GM19468 (cell line): ENCODE measurements at regions not wholly inside any gene's neighbourhood (a gene's known extent, or its start where the extent isn't known, plus 50 kb on each side); places are given as distances from the start of the nearest gene placed in this dataset.
"Not testable (repeated sequence)": the region's sequence is repeated elsewhere in the genome, so short reads cannot be mapped to it uniquely, and the experiment has no call there.

Source experiments
- ATAC-seq: cut with Tn5 transposase; IDR thresholded peaks from one replicate; pipeline ENCODE4 v1.9.1; 2021; ENCODE audit warnings: mild to moderate bottlenecking, moderate library complexity, moderate number of reproducible peaks; ENCODE audit not compliant: unreplicated experiment; ENCODE audit errors: extremely low read depth

GRCh38 chr2:228956701-228957474 is 314.2 kb downstream of the PID1 start:
- no peak for ATAC-seq

DNA sequence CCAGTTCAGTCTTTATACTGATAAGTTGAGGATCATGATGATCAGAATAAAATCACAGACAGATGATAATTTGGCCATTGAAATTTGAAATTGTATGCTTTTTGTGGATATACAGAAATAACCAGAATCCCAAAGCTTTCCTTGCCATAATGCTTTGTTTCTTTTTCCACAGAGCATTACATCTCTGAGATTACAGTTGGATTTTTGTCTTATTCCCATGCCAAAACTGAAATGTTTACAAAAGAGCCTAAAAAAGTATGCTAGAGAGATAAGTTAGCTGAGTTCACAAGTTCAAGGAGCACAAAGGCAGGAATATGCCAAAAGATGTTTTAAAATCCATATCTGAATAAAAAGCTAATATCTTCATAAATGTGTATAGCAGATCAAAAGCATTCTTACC is 321.3 kb downstream of the PID1 start:
- no peak for ATAC-seq

DNA sequence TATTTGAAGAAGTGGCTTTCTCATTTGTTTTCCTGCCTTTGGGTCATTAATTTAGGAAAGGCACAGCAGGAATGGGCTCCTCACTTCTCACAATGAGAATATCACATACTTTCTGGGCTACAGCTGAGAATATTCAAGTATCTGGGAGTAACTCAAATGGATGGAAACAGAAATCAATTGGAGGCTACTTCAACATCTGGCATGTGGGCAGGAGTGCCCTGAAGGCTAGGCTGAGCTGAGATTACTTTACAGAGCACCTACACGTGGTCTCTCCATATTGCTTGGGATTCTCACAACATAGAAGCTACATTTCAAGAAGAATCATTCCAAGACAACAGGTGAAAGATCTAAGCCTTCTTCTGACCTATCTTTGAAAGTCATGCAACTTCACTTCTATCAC is 325.4 kb downstream of the PID1 start:
- no peak for ATAC-seq

DNA sequence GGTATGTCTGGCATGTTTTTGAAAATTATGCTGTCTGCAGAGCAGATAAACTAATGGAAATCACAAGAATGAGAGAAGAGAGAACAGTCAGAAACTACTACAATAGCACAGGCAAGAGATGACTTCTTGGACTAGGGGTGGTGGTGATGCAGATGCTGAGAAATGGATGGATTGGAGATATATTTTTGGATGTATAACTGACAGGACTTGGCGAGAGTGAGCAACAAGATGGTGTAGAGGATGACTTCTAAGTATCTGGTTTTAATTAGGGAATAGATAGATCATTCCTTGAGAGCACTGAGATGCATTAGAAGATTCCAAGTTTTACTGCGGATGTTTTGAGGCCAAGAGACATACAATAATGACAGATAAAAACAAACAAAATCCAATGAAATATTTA is 328.2 kb downstream of the PID1 start:
- ATAC-seq = no peak

- no peak for ATAC-seq
Measured at GRCh38 chr2:228938629-228939028, 332.5 kb downstream of the PID1 start.

- no peak for ATAC-seq
Measured at GRCh38 chr2:228927028-228928010, 343.8 kb downstream of the PID1 start.

- ATAC-seq = no peak
Measured at GRCh38 chr2:228919808-228920207, 351.3 kb downstream of the PID1 start.

DNA sequence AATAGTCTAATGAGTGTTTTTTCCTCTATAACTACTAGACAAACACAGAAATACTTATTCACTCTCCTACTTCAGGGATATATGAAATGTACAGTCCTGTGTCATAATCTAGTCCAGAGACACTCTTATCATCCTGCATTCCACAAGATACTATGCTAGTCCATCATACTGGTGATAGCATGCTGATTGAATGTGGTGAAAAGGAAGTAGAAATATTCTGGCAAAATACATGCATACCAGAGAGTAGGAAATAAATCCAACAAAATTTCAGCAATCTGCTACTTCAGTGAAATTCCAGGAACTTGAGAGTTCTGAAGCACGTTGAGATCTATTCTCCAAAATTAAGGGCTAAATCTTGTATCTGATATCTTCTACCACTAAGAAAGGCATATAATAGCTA is 353.9 kb downstream of the PID1 start:
- ATAC-seq = no peak

DNA sequence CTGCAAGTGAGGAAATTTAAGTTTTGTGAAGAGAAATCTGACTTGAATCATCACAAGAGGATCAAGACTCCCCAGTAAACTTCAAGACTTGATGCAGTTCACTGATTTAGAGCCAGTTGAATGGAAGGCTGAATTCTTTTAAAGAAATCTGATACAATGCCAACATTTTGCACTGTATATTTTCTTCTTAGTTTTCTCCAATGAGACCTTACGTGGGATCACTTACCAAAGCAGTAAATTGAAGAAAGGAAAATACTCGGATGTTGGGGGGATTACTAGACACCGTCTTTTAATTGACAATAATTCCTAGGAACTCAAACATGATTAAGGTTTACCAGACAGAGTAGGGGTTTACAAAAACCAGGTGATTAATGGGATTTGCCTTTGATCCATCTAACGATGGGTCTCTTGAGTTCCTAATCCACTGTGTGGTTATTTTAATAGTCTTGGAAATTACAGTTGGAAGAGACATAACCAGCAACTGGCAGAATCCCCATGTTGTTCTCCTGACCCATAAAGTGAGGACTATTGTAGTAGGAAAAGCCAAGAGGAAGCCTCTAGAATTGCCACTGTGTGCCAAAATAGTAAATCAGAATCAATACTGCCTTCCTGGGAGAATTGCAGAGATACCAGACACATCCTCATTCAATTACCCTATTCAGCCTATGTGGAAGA is 354.5 kb downstream of the PID1 start:
- no peak for ATAC-seq

DNA sequence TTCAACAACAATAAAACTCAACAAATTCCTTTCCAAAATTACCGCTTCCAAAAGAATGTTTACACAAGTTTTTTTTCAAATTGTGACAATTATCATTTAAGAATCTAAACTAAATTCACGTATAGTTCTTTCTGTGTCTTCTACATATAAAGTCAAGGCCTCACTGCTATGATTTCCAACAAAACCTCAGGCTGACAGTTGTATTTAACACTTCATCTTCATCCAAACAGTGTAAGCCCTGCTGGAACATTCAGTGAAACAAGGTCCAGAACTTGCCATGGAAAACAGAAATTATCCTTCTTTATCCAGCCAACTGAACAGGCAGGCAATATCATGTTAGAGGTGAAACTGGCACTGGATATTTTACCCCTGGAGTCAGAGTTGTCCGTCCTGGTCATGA is 357.9 kb downstream of the PID1 start:
- no peak for ATAC-seq

DNA sequence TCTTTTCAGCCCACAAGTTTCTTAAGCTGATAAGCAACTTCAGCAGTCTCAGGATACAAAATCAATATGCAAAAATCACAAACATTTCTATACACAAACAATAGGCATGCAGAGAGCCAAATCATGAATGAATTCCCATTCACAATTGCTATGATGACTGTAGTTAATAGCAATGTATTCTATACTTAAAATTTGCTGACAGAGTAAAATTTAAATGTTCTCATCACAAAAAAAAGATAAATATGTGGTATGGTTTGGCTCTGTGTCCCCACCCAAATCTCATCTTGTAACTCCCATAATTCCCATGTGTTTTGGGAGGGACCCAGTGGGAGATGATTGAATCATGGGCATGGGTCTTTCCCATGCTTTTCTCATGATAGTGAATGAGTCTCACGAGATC is 360.2 kb downstream of the PID1 start:
- not testable (repeated sequence) for ATAC-seq

- no peak for ATAC-seq
Measured at GRCh38 chr2:228902176-228902575, 368.9 kb downstream of the PID1 start.

DNA sequence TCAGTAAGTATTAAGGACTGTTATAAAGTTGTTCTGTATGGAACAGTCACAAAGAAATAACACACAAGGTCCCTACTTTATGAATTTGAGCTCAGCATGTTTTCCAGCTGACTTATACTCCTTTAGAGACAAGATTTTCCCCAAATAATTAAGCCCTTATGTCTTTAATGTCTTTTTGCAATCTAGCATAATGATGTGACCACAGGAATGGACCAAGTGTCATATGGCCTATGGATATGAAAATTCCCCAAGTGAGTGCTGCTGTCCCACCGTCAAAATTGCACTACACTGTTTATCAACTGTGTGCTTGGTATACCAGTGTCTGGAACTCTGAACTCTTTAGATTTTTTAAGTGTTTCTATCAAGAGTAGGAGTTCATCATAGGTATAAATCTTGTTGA is 369.6 kb downstream of the PID1 start:
- ATAC-seq = no peak

DNA sequence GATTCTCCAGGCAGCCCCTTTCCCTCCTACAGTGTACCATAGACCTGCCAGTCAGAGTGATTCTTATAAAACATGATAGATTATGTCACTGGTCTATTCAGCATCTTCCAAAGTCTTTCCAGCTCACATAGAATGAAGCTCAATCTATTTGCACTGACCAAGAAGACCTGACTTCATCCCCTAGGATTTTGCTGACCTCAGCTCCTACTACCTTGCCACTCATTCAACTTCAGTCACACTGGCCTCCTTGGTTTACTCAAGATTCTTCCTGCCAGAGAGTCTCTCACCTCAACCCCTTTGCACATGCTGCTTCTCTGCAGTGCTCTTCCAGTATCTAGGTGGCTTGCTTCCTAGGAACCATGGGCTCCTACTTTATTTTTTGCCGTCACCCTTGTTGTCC is 392.9 kb downstream of the PID1 start:
- no peak for ATAC-seq

DNA sequence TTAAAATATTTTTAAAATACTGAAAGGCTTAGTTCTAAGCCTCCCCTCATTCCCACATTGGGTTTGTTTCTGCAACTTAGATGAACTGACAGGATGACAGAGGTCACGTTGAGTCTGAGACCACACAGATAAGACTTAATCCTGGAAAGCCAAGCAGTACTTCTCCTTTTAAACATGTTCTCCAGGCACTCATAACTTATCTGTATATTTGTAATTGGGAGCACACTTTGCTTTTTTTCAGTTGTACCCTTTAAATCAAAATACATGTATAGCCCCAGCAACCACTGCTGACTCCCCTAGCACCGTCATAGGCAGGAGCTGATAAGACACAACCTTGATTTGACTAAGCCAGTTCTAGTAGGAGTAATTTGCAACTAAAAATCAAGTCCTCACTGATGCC is 394.8 kb downstream of the PID1 start:
- no peak for ATAC-seq

DNA sequence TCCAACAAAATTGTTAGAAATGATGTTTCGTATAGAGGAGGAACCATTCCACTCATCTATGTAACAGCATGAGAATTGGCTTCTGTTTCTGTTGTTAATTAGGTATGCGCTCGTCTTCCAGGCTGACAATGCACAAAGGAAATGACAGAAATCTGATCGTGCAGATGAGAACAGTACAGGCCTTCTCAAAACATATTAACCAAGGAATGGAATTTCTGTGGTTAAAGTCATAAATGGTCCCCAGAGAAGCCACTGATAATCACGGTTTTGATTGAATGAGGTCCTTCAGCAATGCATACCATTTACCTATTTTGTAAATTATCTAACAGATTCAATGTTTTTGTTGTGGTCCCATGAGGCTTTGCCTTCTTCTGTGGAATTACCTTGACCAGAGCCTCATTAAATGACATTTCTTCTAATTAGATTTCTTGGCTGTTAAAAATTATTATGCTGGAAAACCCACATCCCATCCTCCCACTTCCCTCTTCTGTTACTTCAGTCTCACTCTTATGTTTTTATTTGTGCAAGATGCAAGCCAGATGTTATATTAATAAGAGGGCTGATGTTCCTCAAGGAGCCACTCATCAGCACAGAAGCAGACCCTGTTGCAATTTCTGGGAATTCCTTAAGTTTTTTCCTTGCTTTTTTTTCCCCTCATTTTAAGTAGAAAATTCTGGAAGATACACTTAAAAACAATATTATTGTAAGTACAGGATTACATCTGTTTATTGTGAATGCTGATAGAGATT is 395.8 kb downstream of the PID1 start:
- ATAC-seq = no peak

- ATAC-seq = no peak
Measured at GRCh38 chr2:228871012-228871411, 400.1 kb downstream of the PID1 start.

GRCh38 chr2:228869636-228870264 is 401.3 kb downstream of the PID1 start:
- ATAC-seq = no peak

DNA sequence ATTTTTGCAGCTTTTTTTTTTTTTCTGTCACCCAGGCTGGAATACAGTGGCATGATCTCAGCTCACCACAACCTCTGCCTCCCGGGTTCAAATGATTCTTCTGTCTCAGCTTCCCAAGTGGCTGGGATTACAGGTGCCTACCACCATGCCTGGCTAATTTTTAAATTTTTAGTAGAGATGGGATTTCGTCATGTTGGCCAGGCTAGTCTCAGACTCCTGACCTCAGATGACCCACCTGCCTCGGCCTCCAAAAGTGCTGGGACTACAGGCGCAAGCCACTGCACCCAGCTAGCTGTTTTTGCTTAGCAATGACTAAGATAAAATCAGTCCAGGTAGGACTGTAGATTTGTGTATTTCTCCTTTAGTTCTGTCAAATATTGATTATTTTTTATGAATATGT is 403.7 kb downstream of the PID1 start:
- no peak for ATAC-seq

DNA sequence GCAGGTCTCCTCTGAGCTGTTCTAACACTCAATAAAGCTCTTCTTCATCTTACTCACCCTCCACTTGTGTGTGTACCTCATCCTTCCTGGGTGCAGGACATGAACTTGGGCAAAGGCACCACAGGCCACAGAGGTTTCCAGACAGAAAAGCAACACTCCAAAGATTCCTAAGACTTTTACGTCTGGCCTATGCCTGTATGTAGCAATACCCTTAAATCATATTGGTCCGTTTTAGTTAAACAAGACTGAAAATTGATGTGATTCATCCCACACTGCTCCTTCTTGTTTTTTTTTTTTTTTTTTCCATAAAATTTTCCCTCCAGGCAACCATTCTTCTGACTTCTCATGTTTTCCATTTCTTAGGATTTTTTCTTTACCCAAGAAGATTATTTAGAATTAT is 404.3 kb downstream of the PID1 start:
- no peak for ATAC-seq
